ELF-1 (cell line): ENCODE measurements at regions not wholly inside any gene's neighbourhood (a gene's known extent, or its start where the extent isn't known, plus 50 kb on each side); places are given as distances from the start of the nearest gene placed in this dataset.

Experiments used
- DNase-seq: peaks from one replicate; pipeline ENCODE4 v3.0.0-alpha.2; 2016; ENCODE audit warnings: low read depth, low spot score

GRCh38 chr10:43874984-43875383 lies 226.3 kb upstream of the ZNF32 start:
- DNase-seq = no peak

GRCh38 chr10:43873717-43874116 lies 225.0 kb upstream of the ZNF32 start:
- DNase-seq = no peak

GRCh38 chr10:43872644-43873043 lies 224.0 kb upstream of the ZNF32 start:
- no peak for DNase-seq

GRCh38 chr10:43871545-43871944 lies 222.9 kb upstream of the ZNF32 start:
- no peak for DNase-seq

- no peak for DNase-seq
These were observed 222.3 kb upstream of the ZNF32 start for GRCh38 chr10:43870968-43871439.

GRCh38 chr10:43869669-43870322 lies 221.1 kb upstream of the ZNF32 start:
- DNase-seq = no peak

- no peak for DNase-seq
These were observed 220.3 kb upstream of the ZNF32 start for GRCh38 chr10:43868952-43869351.

- DNase-seq = no peak
These were observed 219.2 kb upstream of the ZNF32 start for GRCh38 chr10:43867667-43868565.

- no peak for DNase-seq
These were observed 218.4 kb upstream of the ZNF32 start for GRCh38 chr10:43867113-43867512.

- DNase-seq = no peak
These were observed 218.0 kb upstream of the ZNF32 start for GRCh38 chr10:43866712-43867111.

GRCh38 chr10:43865265-43866135 lies 216.8 kb upstream of the ZNF32 start:
- DNase-seq = no peak

GRCh38 chr10:43864656-43865055 lies 216.0 kb upstream of the ZNF32 start:
- DNase-seq = no peak

GRCh38 chr10:43863859-43864591 lies 215.3 kb upstream of the ZNF32 start:
- DNase-seq = no peak

GRCh38 chr10:43863270-43863669 lies 214.6 kb upstream of the ZNF32 start:
- DNase-seq = no peak

GRCh38 chr10:43862756-43863155 lies 214.1 kb upstream of the ZNF32 start:
- DNase-seq = no peak

- no peak for DNase-seq
These were observed 213.5 kb upstream of the ZNF32 start for GRCh38 chr10:43861966-43862751.

GRCh38 chr10:43859016-43859525 lies 210.4 kb upstream of the ZNF32 start:
- DNase-seq = no peak

GRCh38 chr10:43857931-43858315 lies 209.2 kb upstream of the ZNF32 start:
- no peak for DNase-seq

GRCh38 chr10:43857206-43857930 lies 208.7 kb upstream of the ZNF32 start:
- no peak for DNase-seq

- DNase-seq = no peak
These were observed 207.6 kb upstream of the ZNF32 start for GRCh38 chr10:43856299-43856698.
